ENCODE measurements at regions not wholly inside any gene's neighbourhood (a gene's known extent, or its start where the extent isn't known, plus 50 kb on each side); places are given as distances from the start of the nearest gene placed in this dataset.

- DNase-seq, result no peak
Measured at GRCh38 chr20:24718277-24718676, 230.8 kb upstream of the CST7 start.

DNA sequence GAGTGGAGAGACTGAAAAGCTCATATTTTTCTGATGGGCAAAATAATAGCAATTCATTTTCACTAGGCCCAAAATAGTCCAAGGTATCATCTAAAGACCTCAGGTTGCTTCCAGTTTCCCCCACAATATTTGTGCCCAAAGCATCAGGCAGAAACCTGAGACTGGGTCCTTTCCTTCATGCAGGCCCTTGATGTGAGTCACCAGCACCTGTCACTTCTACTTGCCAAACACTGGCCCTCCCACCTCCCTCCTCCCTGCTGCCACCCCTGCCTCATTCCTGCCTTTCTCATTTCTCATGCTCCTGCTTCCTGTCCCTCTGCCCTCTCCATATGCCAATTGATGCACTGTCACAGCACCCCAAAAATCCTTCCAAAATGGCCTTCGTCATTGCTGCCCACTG is 230.4 kb upstream of the CST7 start:
- no peak for DNase-seq

GRCh38 chr20:24720957-24721356 is 228.1 kb upstream of the CST7 start:
- DNase-seq, result no peak

GRCh38 chr20:24721891-24722568 is 227.0 kb upstream of the CST7 start:
- DNase-seq, result no peak

DNA sequence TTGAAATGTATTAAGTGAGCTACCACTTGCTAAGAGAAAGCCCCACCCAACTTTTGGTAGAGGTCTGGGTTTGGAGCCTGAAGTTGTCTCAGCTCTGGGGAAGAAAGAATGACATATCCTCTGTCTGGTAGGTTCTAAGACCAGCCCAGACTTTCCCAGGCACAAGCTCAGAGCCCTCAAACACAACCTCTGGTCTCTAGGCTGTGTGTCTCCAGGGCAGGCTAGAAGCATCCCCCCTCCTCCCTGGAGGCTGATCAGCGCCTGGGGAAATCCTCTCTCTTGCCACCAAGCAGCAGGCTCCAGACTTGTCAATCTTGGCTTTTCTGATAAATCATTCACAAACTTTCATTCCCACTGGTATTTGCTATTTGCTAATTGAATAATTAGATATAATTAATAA is 226.5 kb upstream of the CST7 start:
- no peak for DNase-seq

GRCh38 chr20:24723186-24723585 is 225.9 kb upstream of the CST7 start:
- DNase-seq, result no peak

- DNase-seq, result no peak
Measured at GRCh38 chr20:24723647-24724352, 225.3 kb upstream of the CST7 start.

- DNase-seq, result no peak
Measured at GRCh38 chr20:24724982-24725533, 224.0 kb upstream of the CST7 start.

DNA sequence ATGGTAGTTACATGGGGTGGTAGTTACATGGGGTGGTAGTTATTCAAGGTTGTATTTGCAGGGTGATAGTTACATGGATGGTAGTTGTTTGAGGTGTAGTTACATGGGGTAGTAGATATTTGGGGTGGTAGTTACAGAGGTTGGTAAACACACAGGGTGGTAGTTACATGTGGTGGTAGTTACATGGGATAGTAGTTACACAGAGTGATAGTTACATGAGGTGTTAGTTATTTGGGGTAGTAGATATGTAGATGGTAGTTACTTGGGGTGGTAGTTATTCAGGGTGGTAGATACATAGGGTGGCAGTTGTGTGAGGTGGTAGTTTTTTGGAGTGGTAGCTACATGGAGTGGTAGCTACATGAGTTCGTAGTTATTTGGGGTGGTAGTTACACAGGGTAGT is 221.3 kb upstream of the CST7 start:
- DNase-seq, result no peak

GRCh38 chr20:24729896-24730605 is 219.0 kb upstream of the CST7 start:
- DNase-seq, result no peak

- no peak for DNase-seq
Measured at GRCh38 chr20:24730750-24731149, 218.3 kb upstream of the CST7 start.

DNA sequence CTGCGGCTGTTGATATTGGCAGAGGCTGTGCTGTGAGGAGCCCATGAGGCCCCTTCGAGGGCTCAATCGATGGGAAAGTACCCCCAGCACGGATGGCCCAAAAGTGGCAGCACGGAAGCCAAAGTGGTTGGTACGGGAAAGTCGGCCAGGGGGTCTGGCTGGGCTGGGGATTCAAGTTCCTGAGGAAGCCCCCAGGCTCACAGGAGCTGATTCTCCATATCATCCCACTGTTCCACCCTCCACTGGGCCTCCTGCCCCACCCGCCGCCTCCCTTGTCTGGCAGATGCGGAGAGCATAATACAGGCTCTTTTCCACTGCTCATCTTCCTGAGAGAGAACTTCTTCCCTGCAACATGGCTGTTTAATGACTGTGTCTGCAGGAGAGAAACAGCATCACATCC is 217.8 kb upstream of the CST7 start:
- no peak for DNase-seq

DNA sequence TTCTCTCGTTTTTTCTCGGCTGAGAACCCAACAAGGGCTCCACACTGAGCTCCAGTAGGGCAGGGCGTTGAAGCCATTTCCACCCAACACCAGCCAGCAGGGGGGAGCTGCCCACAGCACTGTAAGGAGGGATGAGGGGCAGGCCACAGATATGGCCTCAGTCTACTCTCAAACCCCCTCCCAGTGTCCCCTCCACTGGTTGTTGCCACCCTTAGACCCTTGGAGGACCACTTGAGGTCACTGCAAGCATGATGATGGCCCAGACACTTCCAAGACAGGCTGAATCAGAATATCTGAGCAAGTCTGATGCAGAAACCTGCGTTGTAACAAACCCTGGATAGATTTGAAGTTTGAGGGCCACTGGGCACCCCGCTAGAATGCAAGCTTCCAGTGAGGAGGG is 217.0 kb upstream of the CST7 start:
- no peak for DNase-seq

- DNase-seq, result no peak
Measured at GRCh38 chr20:24732599-24732998, 216.5 kb upstream of the CST7 start.

GRCh38 chr20:24733416-24733815 is 215.7 kb upstream of the CST7 start:
- DNase-seq, result no peak

DNA sequence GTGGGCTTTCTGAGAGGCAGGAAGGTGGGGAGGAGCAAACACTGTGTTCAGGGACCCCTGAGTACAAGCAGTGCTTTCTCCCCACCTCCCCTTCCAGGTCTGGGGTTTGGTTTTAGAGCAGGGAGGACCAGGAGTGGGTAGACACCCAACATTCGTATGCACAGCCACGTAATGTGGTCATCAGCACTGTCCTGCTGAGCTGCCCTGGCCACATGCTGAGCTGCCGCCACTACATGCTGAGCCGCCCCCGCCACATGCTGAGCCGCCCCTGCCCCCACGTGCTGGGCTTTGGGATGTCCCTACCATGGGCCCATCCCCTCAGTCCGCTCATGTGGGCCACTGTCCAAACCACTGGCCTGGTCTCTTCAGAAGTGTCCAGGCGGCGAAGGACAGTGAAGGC is 214.9 kb upstream of the CST7 start:
- no peak for DNase-seq

DNA sequence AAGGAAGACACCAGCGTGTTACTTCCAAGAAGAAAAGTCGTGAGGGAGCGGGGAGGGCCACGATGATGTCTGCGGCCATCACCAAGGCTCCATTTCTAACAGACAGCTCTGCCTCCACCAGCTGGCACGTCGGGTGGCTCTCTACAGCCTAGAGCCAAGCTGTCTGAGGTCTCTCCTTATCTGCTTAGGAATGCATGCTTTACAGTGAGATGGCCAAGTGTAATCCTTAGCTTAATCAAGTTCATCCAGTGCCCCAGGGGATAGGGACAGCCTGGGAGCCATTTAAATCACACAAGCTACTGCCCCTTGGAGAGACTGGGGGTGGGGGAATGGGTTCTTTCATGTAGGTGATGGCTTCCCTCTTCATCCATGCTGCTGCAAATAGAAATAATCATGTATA is 213.8 kb upstream of the CST7 start:
- no peak for DNase-seq

GRCh38 chr20:24736131-24736843 is 212.8 kb upstream of the CST7 start:
- DNase-seq, result no peak

DNA sequence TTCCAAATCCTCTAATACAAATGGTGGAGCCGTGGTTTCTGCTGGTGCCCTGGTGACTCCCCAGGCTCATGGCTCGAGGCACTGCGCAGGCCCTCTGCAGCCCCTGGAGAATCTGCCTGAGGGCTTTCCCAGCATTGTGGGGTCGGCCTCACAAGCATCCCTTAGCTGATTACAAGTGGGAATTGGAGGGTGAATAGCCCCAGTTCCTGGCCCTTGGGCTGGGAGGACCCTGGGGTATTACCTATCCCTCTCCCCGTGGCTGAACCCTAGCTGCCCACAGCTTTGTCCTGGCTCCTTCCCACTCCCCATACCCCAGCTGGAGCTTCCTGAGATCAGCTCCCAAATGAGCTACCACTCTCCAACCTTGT is 212.2 kb upstream of the CST7 start:
- no peak for DNase-seq

DNA sequence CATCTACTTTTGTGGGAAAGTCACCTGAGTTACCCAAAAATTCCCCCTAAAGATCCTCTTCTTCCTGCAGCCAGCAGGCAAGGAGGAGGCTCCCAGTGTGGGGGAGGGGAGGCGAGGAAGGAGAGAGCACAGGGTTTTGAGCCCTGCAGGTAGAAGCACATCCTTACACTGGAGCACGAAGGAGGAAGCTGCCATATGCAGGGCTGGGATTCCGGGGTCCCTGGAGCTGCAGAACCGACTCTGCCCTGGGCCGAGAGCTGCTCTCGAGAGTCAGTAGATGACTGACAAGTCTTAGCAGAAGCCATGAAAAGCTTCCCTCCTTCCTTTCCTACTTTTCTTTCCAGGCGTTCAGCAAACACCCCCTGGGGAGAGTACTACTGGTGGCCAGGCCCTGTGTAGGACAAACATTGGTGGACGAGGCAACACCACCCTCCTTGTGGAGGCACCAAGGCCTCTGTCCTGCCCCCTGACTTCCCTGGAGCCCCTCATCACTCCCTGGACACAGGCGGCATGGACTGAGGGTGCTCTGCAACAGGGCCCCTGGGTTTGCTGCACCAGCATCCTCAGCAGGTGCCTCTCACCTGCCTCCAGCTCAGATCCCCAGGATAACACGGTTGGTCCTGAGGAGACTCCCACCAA is 211.7 kb upstream of the CST7 start:
- no peak for DNase-seq

DNA sequence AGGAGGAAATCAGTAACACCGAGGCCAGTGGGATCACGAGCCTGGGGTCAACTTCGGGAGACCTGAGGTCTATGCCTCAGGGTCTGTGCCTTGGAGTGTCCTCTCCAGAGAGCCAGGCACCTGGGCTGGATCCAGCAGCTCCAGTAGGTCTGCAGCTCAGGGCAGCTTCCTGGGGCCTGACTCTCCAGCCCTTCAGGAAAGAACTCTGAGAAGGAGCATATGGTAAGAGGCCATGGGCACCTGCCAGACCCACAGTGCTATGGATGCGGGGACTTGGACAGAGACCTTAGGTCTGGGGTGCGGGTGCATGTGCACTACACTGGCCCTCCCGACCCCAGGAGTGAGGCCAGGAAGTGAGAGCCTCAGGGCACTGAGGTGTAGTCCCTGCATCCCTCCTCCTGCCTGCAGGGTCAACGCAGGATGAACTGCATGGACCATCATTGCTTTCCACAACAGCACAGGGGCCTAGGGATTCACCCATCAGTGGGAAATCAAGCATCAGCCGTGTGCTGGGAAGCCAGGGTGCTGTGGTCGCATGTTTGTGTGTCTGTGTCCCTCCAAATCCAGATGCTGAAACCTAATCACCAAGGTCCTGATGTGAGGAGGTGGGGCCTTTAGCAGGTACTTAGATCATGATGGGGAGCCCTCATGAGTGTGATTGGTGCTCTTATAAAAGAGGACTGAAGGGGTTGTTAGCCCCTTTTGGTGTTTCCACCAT is 210.9 kb upstream of the CST7 start:
- no peak for DNase-seq

DNA sequence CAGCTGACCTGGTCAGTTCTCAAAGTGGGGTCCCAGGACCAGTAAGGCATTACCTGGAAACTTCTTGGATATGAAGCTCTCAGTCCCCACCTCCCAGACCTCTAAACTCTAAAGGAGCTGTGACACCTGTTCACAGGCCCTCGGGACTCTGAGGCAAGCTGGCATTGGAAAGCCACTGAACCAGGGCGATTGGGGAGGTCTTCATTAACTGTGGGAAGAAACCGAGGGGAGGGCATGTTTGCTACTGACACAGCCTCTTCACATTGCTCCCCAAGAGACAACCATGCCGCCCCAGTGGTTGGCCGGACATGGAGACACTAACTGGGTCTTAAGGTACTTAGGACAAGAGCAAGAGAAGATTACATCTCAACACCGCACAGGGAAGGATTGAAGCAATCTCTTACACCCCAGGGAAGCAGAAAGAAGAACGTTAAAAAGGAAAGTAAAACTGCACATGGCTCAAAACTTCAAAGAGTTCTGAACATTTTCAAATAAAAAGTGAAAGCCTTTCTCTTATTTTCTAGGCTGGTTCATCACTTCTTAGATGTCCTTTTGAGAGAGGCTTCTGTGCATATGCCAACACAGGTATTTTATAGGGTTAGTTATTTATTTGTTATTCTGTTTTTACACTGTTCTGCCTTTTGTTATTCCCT is 210.0 kb upstream of the CST7 start:
- no peak for DNase-seq
